DLD1 (cell line): ENCODE measurements at regions not wholly inside any gene's neighbourhood (a gene's known extent, or its start where the extent isn't known, plus 50 kb on each side); places are given as distances from the start of the nearest gene placed in this dataset.
"Not testable (repeated sequence)": the region's sequence is repeated elsewhere in the genome, so short reads cannot be mapped to it uniquely, and the experiment has no call there.

Experiments
- in situ Hi-C: cut with HindIII; loops from 2 replicates; pipeline ENCODE4 v1.10.0; 2017; ENCODE audit warnings: low sequenced_read_pairs

GRCh38 chr15:35693286-35693685, 147.3 kb upstream of the DPH6 start:
- in situ Hi-C loops: no loop called here

DNA sequence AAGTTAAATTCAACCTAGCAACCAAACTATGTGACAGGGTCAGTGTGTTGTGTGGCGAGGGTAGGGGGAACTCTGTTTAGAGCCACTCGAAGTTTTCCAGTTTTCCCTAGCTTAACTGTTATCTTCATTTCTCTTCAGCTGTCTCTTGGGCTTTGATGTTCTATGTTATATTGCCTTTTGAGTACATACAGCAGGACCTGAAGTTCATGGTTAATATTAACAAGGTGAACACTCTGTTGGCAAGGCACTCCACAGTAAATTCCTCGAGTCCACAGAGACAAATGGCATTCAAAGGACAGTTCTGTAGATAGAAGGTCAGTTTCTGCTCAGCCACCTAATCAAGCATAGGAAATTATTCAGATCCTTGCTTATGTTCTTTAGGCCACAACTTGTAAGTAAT, 147.9 kb upstream of the DPH6 start:
- in situ Hi-C loops: no loop called here

- in situ Hi-C loops: no loop called here
Measured at GRCh38 chr15:35695003-35695402, 149.0 kb upstream of the DPH6 start.

DNA sequence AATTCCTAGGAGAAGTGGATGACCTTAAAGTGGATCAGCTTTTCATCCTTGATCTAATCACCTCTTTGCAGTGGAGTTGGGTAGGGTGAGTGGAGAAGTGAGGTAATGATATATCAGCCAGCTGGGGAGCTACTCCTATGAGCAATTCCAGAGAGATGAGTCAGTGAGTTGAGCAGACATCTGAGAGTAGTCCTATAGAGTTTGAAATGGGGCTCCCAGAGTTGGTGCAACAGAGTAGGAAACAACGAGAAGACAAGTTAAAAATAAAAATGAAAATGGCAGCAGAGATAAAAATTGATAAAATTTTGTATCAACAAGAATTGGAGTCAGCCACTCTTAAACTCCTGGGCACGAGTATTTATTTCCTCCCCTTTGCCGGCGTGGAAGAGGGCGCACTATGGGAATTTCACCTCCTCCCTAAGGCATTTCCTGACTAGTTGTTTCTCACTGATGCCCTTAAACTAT, 150.8 kb upstream of the DPH6 start:
- in situ Hi-C loops: no loop called here

DNA sequence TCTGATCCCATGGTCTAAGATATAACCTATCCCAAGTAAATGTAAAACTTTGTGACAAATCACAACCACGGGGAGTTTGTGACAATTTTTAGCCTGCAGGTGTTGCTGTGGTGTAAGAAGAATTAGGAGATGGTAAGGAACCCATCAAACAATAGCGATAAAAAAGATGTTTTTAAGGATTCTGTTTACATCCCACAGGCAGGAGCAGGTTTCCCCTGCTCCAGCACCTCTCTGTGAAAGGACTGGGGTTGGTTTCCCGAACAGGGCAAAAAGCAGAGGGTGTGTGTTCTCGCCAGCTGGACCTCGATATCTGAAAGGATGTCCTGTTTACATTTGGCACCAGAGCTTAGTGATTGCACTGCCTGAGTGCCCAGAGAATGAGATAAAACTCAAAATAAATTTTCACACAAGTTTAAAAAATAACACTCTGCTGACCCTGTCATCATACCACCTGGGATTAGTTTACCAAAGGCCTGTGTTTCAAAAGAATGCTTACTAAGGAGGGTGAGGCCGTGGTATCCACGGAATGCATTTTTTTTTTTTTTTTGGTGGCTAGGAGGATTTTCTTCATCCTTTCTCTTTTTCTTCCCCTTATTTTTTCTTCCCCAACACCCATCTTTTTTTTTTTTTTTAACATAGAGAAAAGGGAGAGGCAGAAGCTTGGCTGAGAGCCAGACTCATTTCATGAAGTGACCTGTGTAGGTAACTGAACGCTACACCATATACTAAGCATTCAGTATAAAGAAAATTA, 151.8 kb upstream of the DPH6 start:
- in situ Hi-C loops: no loop called here

DNA sequence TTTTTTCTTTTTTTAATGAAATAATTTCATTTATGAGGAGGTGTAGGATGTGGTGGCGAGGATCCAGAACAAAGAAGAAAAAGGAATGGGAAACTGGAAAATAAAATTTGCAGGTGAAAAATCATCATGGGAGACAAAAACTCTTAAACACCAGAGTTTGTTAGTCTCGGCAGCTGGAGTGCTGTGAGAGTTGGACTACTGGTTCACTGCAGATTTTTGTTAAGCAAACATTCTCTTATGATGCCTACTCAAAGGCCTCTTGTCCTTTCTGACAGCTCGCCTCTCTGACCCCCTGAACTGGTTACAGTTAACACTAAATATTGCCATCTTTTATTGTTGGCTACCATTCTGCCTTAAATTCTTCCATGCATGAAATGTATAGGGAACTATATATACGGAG, 152.4 kb upstream of the DPH6 start:
- in situ Hi-C loops: no loop called here

- in situ Hi-C loops: no loop called here
Measured at GRCh38 chr15:35698966-35699575, 153.1 kb upstream of the DPH6 start.

GRCh38 chr15:35700091-35700593, 154.2 kb upstream of the DPH6 start:
- in situ Hi-C loops: not testable (repeated sequence)

- in situ Hi-C loops: no loop called here
Measured at GRCh38 chr15:35701402-35702046, 155.6 kb upstream of the DPH6 start.

GRCh38 chr15:35702946-35703495, 157.1 kb upstream of the DPH6 start:
- in situ Hi-C loops: no loop called here

DNA sequence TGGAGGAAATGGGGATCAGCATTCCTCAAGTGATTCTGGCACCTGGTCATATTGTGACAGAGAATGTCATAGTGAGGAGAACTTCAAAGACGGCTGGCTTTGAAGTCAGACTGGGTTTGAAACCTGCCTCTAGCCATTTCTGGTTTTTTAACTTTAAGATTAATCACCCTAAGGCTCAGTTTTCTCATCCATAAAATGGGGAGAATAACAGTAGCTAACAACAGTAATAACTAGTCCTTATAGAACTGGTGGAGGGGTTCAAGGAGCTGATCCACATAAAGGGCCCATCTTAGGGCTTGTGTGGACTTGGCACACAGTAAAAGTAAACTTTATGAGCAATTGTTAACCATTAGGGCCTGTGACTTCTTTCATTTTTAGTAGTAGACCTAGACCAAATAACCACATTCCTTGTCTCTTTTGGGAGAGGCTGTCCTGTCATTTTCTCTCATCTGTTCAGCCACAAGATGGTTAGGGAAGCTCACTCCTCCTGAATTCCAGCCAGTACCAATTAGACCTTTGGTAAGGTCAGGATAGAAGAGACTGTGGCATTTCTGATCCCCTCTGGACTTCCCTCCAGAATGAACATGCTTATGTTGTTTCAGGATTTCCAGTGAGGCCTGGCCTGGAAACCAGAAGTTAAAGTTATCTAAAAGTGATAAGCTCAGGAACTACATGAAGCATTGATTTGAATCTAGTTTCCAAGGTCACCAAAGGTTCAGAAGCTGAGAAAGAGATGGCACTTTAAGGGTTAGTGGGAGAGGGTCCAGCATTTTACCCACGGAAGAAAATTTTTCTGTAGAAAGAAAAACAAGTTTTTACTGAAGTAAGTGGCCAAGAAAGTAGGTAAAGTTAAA, 159.3 kb upstream of the DPH6 start:
- in situ Hi-C loops: no loop called here

DNA sequence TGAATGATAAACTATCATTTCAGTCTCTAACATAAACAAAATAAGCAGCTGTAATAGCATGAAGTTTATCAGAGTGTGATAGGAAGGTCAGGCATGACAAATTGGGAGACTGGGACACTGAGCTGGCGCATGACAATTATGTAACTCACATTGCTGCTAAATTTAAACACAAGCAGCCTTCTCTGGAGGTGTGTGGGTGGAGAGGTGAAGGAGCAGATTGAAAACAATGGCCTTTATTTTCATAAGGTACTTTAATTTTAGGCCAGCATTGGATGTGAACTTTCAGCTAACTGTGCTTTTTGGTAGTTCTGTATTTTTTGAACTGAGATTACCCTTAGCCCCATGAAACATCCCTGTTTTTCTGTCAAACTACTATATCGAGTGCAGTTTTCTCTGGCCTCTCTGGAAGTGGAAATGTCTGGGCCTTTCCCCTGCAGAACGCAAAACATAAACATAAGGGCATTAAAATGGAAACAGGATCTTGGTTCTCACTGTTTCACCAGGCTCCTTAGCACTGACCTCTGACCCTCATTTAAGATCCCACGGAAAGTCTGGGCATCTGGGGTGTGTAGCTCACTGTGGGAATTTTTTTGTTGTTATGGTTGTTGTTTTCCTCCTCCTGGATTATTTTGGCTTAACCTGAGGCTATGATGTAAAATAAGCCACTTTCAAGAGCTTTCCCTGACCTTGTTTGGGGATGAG, 160.1 kb upstream of the DPH6 start:
- in situ Hi-C loops: no loop called here

DNA sequence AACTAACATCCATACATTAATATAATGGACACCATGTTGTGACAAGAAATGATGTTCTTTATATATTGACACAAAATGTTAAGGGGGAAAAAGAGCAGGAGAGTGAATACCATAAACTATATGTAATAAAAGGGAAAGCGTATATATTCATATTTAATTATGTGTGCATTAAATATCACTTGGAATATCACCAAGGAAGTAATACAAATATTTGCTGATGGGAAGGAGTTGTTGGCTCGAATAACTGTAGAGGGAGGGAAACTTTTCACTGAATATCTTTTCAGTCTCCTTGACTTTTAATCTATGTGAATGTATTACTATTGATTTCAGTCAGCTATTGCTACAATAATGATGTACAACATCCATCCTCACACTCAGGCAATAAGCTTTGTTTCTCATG, 167.0 kb upstream of the DPH6 start:
- in situ Hi-C loops: no loop called here

DNA sequence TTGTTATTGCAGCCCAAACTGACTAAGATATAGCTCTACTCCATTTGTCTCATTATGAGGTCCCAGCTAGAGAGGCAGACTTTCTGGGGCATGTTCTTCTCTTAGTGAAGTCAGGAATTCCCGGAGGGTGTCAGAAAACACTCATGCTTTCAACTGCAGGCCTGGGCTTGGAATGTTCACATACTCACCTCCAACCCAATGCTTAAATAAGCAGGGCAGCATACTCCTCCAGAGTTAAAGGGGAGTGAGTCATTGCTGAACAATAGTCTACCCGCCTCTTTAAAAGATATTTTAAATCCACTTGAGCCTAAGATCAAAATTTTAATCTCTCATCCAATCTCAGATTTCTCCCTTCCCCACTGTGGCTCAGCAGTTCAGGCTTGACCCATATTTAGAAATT, 167.8 kb upstream of the DPH6 start:
- in situ Hi-C loops: no loop called here

GRCh38 chr15:35717721-35718120, 171.8 kb upstream of the DPH6 start:
- in situ Hi-C loops: no loop called here

DNA sequence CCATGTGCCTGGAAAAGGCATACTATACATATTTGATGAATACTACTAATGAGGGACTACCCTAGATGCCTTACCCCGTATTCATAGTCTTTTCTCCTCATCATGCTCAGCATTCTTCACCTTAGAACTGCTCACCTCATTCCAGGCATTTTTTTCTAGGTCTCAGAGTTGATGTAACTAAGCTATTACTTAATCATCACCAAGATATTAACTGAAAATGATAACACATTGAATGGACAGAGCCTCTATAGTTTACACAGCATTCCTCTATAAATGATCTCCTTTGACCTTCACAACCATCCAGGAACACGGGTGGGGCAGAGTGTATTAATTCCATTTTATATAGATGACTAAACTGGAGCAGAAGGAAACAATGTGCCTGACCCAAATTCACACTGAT, 174.1 kb upstream of the DPH6 start:
- in situ Hi-C loops: no loop called here

GRCh38 chr15:35720984-35721383, 175.0 kb upstream of the DPH6 start:
- in situ Hi-C loops: no loop called here

DNA sequence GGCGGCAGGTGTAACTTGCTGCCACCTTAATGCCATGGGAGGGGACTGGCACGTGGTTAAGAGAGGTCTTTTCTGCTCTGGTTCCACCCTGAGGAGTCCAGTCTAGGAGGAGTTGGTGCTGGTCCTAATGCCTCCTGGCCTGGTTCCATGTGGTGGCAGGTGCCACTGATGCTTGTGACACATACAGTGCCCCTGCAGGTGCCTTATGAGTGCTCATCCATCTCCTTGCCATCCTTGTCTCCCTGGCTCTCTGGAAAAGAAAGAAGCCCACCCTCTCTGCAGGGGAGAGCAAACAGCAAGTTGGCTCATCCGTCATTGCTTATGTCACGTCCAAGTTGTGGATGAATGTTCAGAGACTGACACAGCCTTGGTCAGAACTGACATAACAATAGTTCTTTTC, 175.8 kb upstream of the DPH6 start:
- in situ Hi-C loops: no loop called here

DNA sequence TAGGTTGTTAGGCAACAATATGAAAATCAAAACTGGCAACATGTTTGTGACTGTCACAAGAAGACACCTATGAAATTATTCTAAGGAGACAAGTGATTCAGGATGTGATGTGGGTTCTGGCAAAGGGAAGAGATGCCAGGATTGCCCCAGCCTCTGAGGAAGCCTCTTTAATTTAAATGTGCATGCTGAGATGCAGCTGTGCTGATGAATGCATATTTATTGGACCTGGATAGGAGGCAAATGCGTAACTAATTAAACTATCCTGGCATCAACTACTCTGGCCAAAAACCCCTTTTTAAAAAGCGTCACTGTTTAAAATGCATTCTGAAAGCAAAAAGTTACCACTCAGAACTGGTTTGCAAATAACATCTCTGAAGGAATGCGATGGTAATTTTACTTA, 176.5 kb upstream of the DPH6 start:
- in situ Hi-C loops: no loop called here
